ENCODE measurements at regions not wholly inside any gene's neighbourhood (a gene's known extent, or its start where the extent isn't known, plus 50 kb on each side); places are given as distances from the start of the nearest gene placed in this dataset.

GRCh38 chr9:28912621-28913020 is 1339.3 kb upstream of the C9orf72 start:
- Histone ChIP-seq H3K36me3 (ENCODE audit: control insufficient read depth in 2 of 2, extremely low read depth in 1 of 2, insufficient read depth in 1 of 2, low read length in 1 of 2) (no peaks in the 10 kb centered on the region), H3K27me3 (replicated peaks in 1 of 2; ENCODE audit: control insufficient read depth in 2 of 2, extremely low read depth in 1 of 2, insufficient read depth in 2 of 2, low read length in 1 of 2) (no peaks in the 10 kb centered on the region), H3K4me3 (ENCODE audit: control insufficient read depth in 1 of 2, extremely low read depth in 1 of 2, low read length in 1 of 2) (no peak overlapping the region), H3K27ac (ENCODE audit: low read length) (no peak overlapping the region), H3K4me1 (ENCODE audit: control insufficient read depth in 1 of 2, extremely low read depth in 1 of 2, insufficient read depth in 2 of 2, low read length in 2 of 2) (no peaks in the 10 kb centered on the region), H3K9me3 (no peaks in the 10 kb centered on the region)
- no peak for ATAC-seq (replicated peaks in 1 of 4)
- Mint-ChIP-seq H3K9me3 (peaks cover 0 to 11% (median 3%) of the 10 kb centered on the region in 3 donors), H3K27ac (no peak overlapping the region), H3K4me3 (no peak overlapping the region), H3K27me3 (no peaks in the 10 kb centered on the region), H3K4me1 (no peaks in the 10 kb centered on the region), H3K36me3 (no peaks in the 10 kb centered on the region)
- no peak for DNase-seq
- ChIA-PET POLR2A (no interaction called here), CTCF (no interaction called here)
- WGBS (ENCODE audit: insufficient coverage) = no CpG with 5 or more reads among the region's 2 CpGs

- Mint-ChIP-seq H3K36me3 (no peaks in the 10 kb centered on the region), H3K27me3 (no peaks in the 10 kb centered on the region), H3K4me1 (no peaks in the 10 kb centered on the region), H3K4me3 (no peak overlapping the region), H3K27ac (no peak overlapping the region), H3K9me3 (peaks cover 0 to 17% (median 2%) of the 10 kb centered on the region in 3 donors)
- no peaks in the 10 kb centered on the region for H3K4me1 ChIP-seq (ENCODE audit: control insufficient read depth in 1 of 2, extremely low read depth in 1 of 2, insufficient read depth in 2 of 2, low read length in 2 of 2)
- POLR2A ChIA-PET = no interaction called here
- no peaks in the 10 kb centered on the region for H3K9me3 ChIP-seq
- CTCF ChIA-PET = no interaction called here
- no peak for DNase-seq
- no peak overlapping the region for H3K4me3 ChIP-seq (ENCODE audit: control insufficient read depth in 1 of 2, extremely low read depth in 1 of 2, low read length in 1 of 2)
- H3K27me3 ChIP-seq (replicated peaks in 1 of 2; ENCODE audit: control insufficient read depth in 2 of 2, extremely low read depth in 1 of 2, insufficient read depth in 2 of 2, low read length in 1 of 2) = no peaks in the 10 kb centered on the region
- ATAC-seq (replicated peaks in 1 of 4) = no peak
- H3K27ac ChIP-seq (ENCODE audit: low read length) = no peak overlapping the region
- no peaks in the 10 kb centered on the region for H3K36me3 ChIP-seq (ENCODE audit: control insufficient read depth in 2 of 2, extremely low read depth in 1 of 2, insufficient read depth in 1 of 2, low read length in 1 of 2)
- 100% methylated on average over 1 of the region's 2 CpGs for WGBS (ENCODE audit: insufficient coverage)
These were observed 1342.1 kb upstream of the C9orf72 start for GRCh38 chr9:28915202-28915930.

- no peak for ATAC-seq (replicated peaks in 1 of 4)
- Histone ChIP-seq H3K36me3 (ENCODE audit: control insufficient read depth in 2 of 2, extremely low read depth in 1 of 2, insufficient read depth in 1 of 2, low read length in 1 of 2) (no peaks in the 10 kb centered on the region), H3K27me3 (replicated peaks in 1 of 2; ENCODE audit: control insufficient read depth in 2 of 2, extremely low read depth in 1 of 2, insufficient read depth in 2 of 2, low read length in 1 of 2) (no peaks in the 10 kb centered on the region), H3K9me3 (no peaks in the 10 kb centered on the region), H3K4me3 (ENCODE audit: control insufficient read depth in 1 of 2, extremely low read depth in 1 of 2, low read length in 1 of 2) (no peak overlapping the region), H3K27ac (ENCODE audit: low read length) (no peak overlapping the region), H3K4me1 (ENCODE audit: control insufficient read depth in 1 of 2, extremely low read depth in 1 of 2, insufficient read depth in 2 of 2, low read length in 2 of 2) (no peaks in the 10 kb centered on the region)
- no peaks in the 10 kb centered on the region for H3K36me3 Mint-ChIP-seq
- H3K9me3 Mint-ChIP-seq = peaks cover 0 to 17% (median 2%) of the 10 kb centered on the region in 3 donors
- WGBS (ENCODE audit: insufficient coverage) = 60% methylated on average over 3 of the region's 3 CpGs
- no peak for DNase-seq
- no peaks in the 10 kb centered on the region for H3K4me1 Mint-ChIP-seq
- no peaks in the 10 kb centered on the region for H3K27me3 Mint-ChIP-seq
- no peak overlapping the region for H3K4me3 Mint-ChIP-seq
- no peak overlapping the region for H3K27ac Mint-ChIP-seq
- CTCF ChIA-PET = no interaction called here
- POLR2A ChIA-PET = no interaction called here
These were observed 1343.1 kb upstream of the C9orf72 start for GRCh38 chr9:28916348-28916747.

GRCh38 chr9:28921857-28922500 is 1348.7 kb upstream of the C9orf72 start:
- H3K4me3 Mint-ChIP-seq = no peak overlapping the region

GRCh38 chr9:28922891-28923290 is 1349.6 kb upstream of the C9orf72 start:
- ChIA-PET CTCF (no interaction called here), POLR2A (no interaction called here)
- Histone ChIP-seq H3K4me3 (ENCODE audit: control insufficient read depth in 1 of 2, extremely low read depth in 1 of 2, low read length in 1 of 2) (no peak overlapping the region), H3K4me1 (ENCODE audit: control insufficient read depth in 1 of 2, extremely low read depth in 1 of 2, insufficient read depth in 2 of 2, low read length in 2 of 2) (no peaks in the 10 kb centered on the region), H3K36me3 (ENCODE audit: control insufficient read depth in 2 of 2, extremely low read depth in 1 of 2, insufficient read depth in 1 of 2, low read length in 1 of 2) (no peaks in the 10 kb centered on the region), H3K27ac (ENCODE audit: low read length) (no peak overlapping the region), H3K9me3 (no peaks in the 10 kb centered on the region), H3K27me3 (replicated peaks in 1 of 2; ENCODE audit: control insufficient read depth in 2 of 2, extremely low read depth in 1 of 2, insufficient read depth in 2 of 2, low read length in 1 of 2) (no peaks in the 10 kb centered on the region)
- ATAC-seq (replicated peaks in 1 of 4) (no peak), DNase-seq (no peak)
- Mint-ChIP-seq H3K27ac (no peak overlapping the region), H3K4me1 (no peaks in the 10 kb centered on the region), H3K9me3 (peaks cover 4 to 8% (median 4%) of the 10 kb centered on the region in 3 donors), H3K36me3 (no peaks in the 10 kb centered on the region), H3K4me3 (no peak overlapping the region), H3K27me3 (no peaks in the 10 kb centered on the region)
- 96% methylated on average over 3 of the region's 4 CpGs for WGBS (ENCODE audit: insufficient coverage)

More at GRCh38 chr9:28921857-28922500, 1348.7 kb upstream of the C9orf72 start:
- Histone ChIP-seq H3K4me1 (ENCODE audit: control insufficient read depth in 1 of 2, extremely low read depth in 1 of 2, insufficient read depth in 2 of 2, low read length in 2 of 2) (no peaks in the 10 kb centered on the region), H3K9me3 (no peaks in the 10 kb centered on the region), H3K36me3 (ENCODE audit: control insufficient read depth in 2 of 2, extremely low read depth in 1 of 2, insufficient read depth in 1 of 2, low read length in 1 of 2) (no peaks in the 10 kb centered on the region), H3K27ac (ENCODE audit: low read length) (no peak overlapping the region), H3K27me3 (replicated peaks in 1 of 2; ENCODE audit: control insufficient read depth in 2 of 2, extremely low read depth in 1 of 2, insufficient read depth in 2 of 2, low read length in 1 of 2) (no peaks in the 10 kb centered on the region), H3K4me3 (ENCODE audit: control insufficient read depth in 1 of 2, extremely low read depth in 1 of 2, low read length in 1 of 2) (no peak overlapping the region)
- ChIA-PET CTCF (interaction anchor here in 1 of 2 donors (0.8 kb wide), 1 partner anchor 20 kb away, joined by 3 read pairs; no protein-coding TSS in a partner anchor), POLR2A (no interaction called here)
- Mint-ChIP-seq H3K36me3 (no peaks in the 10 kb centered on the region), H3K27ac (no peak overlapping the region), H3K9me3 (peaks cover 4 to 9% (median 5%) of the 10 kb centered on the region in 3 donors), H3K27me3 (no peaks in the 10 kb centered on the region), H3K4me1 (no peaks in the 10 kb centered on the region)
- DNase-seq (no peak), ATAC-seq (replicated peaks in 1 of 4) (no peak)
- no CpG with 5 or more reads among the region's 3 CpGs for WGBS (ENCODE audit: insufficient coverage)

- POLR2A ChIA-PET = no interaction called here
These were observed 1350.1 kb upstream of the C9orf72 start for GRCh38 chr9:28923351-28923750.

More at GRCh38 chr9:28923351-28923750, 1350.1 kb upstream of the C9orf72 start:
- ATAC-seq (replicated peaks in 1 of 4) = no peak
- no peaks in the 10 kb centered on the region for H3K27me3 ChIP-seq (replicated peaks in 1 of 2; ENCODE audit: control insufficient read depth in 2 of 2, extremely low read depth in 1 of 2, insufficient read depth in 2 of 2, low read length in 1 of 2)
- no peak overlapping the region for H3K4me3 Mint-ChIP-seq
- no peak overlapping the region for H3K27ac Mint-ChIP-seq
- H3K27ac ChIP-seq (ENCODE audit: low read length) = no peak overlapping the region
- H3K4me3 ChIP-seq (ENCODE audit: control insufficient read depth in 1 of 2, extremely low read depth in 1 of 2, low read length in 1 of 2) = no peak overlapping the region
- H3K27me3 Mint-ChIP-seq = no peaks in the 10 kb centered on the region
- H3K36me3 Mint-ChIP-seq = no peaks in the 10 kb centered on the region
- CTCF ChIA-PET = no interaction called here
- no peak for DNase-seq
- no peaks in the 10 kb centered on the region for H3K9me3 ChIP-seq
- H3K36me3 ChIP-seq (ENCODE audit: control insufficient read depth in 2 of 2, extremely low read depth in 1 of 2, insufficient read depth in 1 of 2, low read length in 1 of 2) = no peaks in the 10 kb centered on the region
- no peaks in the 10 kb centered on the region for H3K4me1 Mint-ChIP-seq
- no CpG with 5 or more reads among the region's 3 CpGs for WGBS (ENCODE audit: insufficient coverage)
- no peaks in the 10 kb centered on the region for H3K4me1 ChIP-seq (ENCODE audit: control insufficient read depth in 1 of 2, extremely low read depth in 1 of 2, insufficient read depth in 2 of 2, low read length in 2 of 2)
- peaks cover 3 to 6% (median 4%) of the 10 kb centered on the region in 3 donors for H3K9me3 Mint-ChIP-seq

Measured in T-cell (primary cell).